CD4-positive, alpha-beta T cell treated with Interleukin-17A for 4 hours (primary cell): ENCODE measurements at regions not wholly inside any gene's neighbourhood (a gene's known extent, or its start where the extent isn't known, plus 50 kb on each side); places are given as distances from the start of the nearest gene placed in this dataset.

ENCODE experiments used
- DNase-seq: peaks from one replicate; pipeline ENCODE4 v3.0.0-alpha.2; 2020; ENCODE audit warnings: mixed read lengths

GRCh38 chr20:12763406-12763805 lies 245.4 kb upstream of the SPTLC3 start:
- DNase-seq, result no peak

GRCh38 chr20:12764053-12764452 lies 244.7 kb upstream of the SPTLC3 start:
- no peak for DNase-seq

- DNase-seq, result no peak
These were observed 243.9 kb upstream of the SPTLC3 start for GRCh38 chr20:12764851-12765250.

GRCh38 chr20:12773936-12774335 lies 234.8 kb upstream of the SPTLC3 start:
- no peak for DNase-seq

GRCh38 chr20:12775041-12775440 lies 233.7 kb upstream of the SPTLC3 start:
- no peak for DNase-seq

GRCh38 chr20:12777016-12777415 lies 231.8 kb upstream of the SPTLC3 start:
- no peak for DNase-seq

GRCh38 chr20:12786276-12786675 lies 222.5 kb upstream of the SPTLC3 start:
- DNase-seq, result no peak

GRCh38 chr20:12788632-12789299 lies 220.0 kb upstream of the SPTLC3 start:
- no peak for DNase-seq

GRCh38 chr20:12790859-12791258 lies 217.9 kb upstream of the SPTLC3 start:
- DNase-seq, result no peak

- DNase-seq, result no peak
These were observed 210.5 kb upstream of the SPTLC3 start for GRCh38 chr20:12798286-12798685.

GRCh38 chr20:12808006-12808567 lies 200.7 kb upstream of the SPTLC3 start:
- DNase-seq, result no peak

GRCh38 chr20:12815231-12815768 lies 193.5 kb upstream of the SPTLC3 start:
- no peak for DNase-seq

- DNase-seq, result no peak
These were observed 192.9 kb upstream of the SPTLC3 start for GRCh38 chr20:12815778-12816408.

- DNase-seq, result no peak
These were observed 187.5 kb upstream of the SPTLC3 start for GRCh38 chr20:12821249-12821648.

GRCh38 chr20:12823734-12824133 lies 185.0 kb upstream of the SPTLC3 start:
- no peak for DNase-seq

- no peak for DNase-seq
These were observed 184.2 kb upstream of the SPTLC3 start for GRCh38 chr20:12824328-12825225.

- DNase-seq, result no peak
These were observed 183.6 kb upstream of the SPTLC3 start for GRCh38 chr20:12825226-12825595.

GRCh38 chr20:12827816-12828385 lies 180.9 kb upstream of the SPTLC3 start:
- no peak for DNase-seq

- no peak for DNase-seq
These were observed 179.6 kb upstream of the SPTLC3 start for GRCh38 chr20:12829170-12829569.

GRCh38 chr20:12833861-12834260 lies 174.9 kb upstream of the SPTLC3 start:
- DNase-seq, result no peak

GRCh38 chr20:12835999-12836398 lies 172.8 kb upstream of the SPTLC3 start:
- DNase-seq, result no peak

GRCh38 chr20:12837646-12838045 lies 171.1 kb upstream of the SPTLC3 start:
- no peak for DNase-seq
